WTC11 (cell line): ENCODE measurements at regions not wholly inside any gene's neighbourhood (a gene's known extent, or its start where the extent isn't known, plus 50 kb on each side); places are given as distances from the start of the nearest gene placed in this dataset.

Experiments used
- ATAC-seq: fragments of 200-7000 bp; cut with Tn5 transposase; 2 replicates; pipeline ENCODE4 v1.10.0; 2021; ENCODE audit warnings: mild to moderate bottlenecking, moderate library complexity
- CTCF ChIA-PET: fragments of 300-600 bp; sonication (Branson Sonifier 250); formaldehyde crosslinking; loops from one replicate; lab custom pipeline; 2021; ENCODE audit warnings: antibody characterized with exemption; lab: Charles Lee
- POLR2A ChIA-PET: fragments of 350-600 bp; sonication (Branson Sonifier 250); formaldehyde crosslinking; loops from one replicate; lab custom pipeline; 2021; ENCODE audit warnings: antibody characterized with exemption; lab: Charles Lee
- DNase-seq: peaks from one replicate; pipeline ENCODE4 v3.0.0; 2021; ENCODE audit warnings: low spot score
- H3K27ac Mint-ChIP-seq: 2 replicates; pipeline ENCODE4 v1.8.0; 2021; ENCODE audit warnings: mixed read lengths
- H3K27me3 Mint-ChIP-seq: 2 replicates; pipeline ENCODE4 v1.8.0; 2021; ENCODE audit warnings: low read depth, mild to moderate bottlenecking, moderate library complexity, mixed read lengths
- H3K36me3 Mint-ChIP-seq: 2 replicates; pipeline ENCODE4 v1.8.0; 2021; ENCODE audit warnings: mixed read lengths
- H3K4me1 Mint-ChIP-seq: 2 replicates; pipeline ENCODE4 v1.8.0; 2022; ENCODE audit warnings: mixed read lengths
- H3K4me3 Mint-ChIP-seq: 2 replicates; pipeline ENCODE4 v1.8.0; 2021; ENCODE audit warnings: mild to moderate bottlenecking, moderate library complexity, mixed read lengths
- H3K9me3 Mint-ChIP-seq: 2 replicates; pipeline ENCODE4 v1.8.0; 2021; ENCODE audit warnings: mixed read lengths
- ARID4B ChIP-seq: sonication (generic); formaldehyde crosslinking; IDR thresholded peaks from 2 replicates; pipeline ENCODE4 v1.8.0; 2023; ENCODE audit warnings: missing genetic modification reagents, mild to moderate bottlenecking, borderline replicate concordance
- CTCF ChIP-seq: fragments of 200-600 bp; IDR thresholded peaks from 2 replicates; pipeline ENCODE4 v1.8.0; 2022; ENCODE audit warnings: antibody characterized with exemption
- ETV6 ChIP-seq: sonication (generic); formaldehyde crosslinking; IDR thresholded peaks from 2 replicates; pipeline ENCODE4 v1.8.1; 2022; ENCODE audit warnings: mild to moderate bottlenecking, missing genetic modification reagents
- FOXK1 ChIP-seq: sonication (generic); formaldehyde crosslinking; IDR thresholded peaks from 2 replicates; pipeline ENCODE4 v1.8.0; 2022; ENCODE audit warnings: mild to moderate bottlenecking, moderate library complexity, missing genetic modification reagents
- FOXP1 ChIP-seq: sonication (generic); formaldehyde crosslinking; IDR thresholded peaks from 2 replicates; pipeline ENCODE4 v1.8.0; 2022; ENCODE audit warnings: missing genetic modification reagents, mild to moderate bottlenecking, moderate library complexity, borderline replicate concordance
- FOXP4 ChIP-seq: sonication (generic); formaldehyde crosslinking; IDR thresholded peaks from 2 replicates; pipeline ENCODE4 v1.8.0; 2022; ENCODE audit warnings: mild to moderate bottlenecking, missing genetic modification reagents
- MAX ChIP-seq: sonication (generic); formaldehyde crosslinking; IDR thresholded peaks from 2 replicates; pipeline ENCODE4 v1.8.0; 2022; ENCODE audit warnings: mild to moderate bottlenecking, missing genetic modification reagents
- SP1 ChIP-seq: sonication (generic); formaldehyde crosslinking; conservative IDR thresholded peaks from 2 replicates; pipeline ENCODE4 v1.8.1; 2022; ENCODE audit warnings: missing genetic modification reagents
- TEAD1 ChIP-seq: sonication (generic); formaldehyde crosslinking; IDR thresholded peaks from 2 replicates; pipeline ENCODE4 v1.8.0; 2022; ENCODE audit warnings: mild to moderate bottlenecking, missing genetic modification reagents
- TEAD4 ChIP-seq: sonication (generic); formaldehyde crosslinking; IDR thresholded peaks from 2 replicates; pipeline ENCODE4 v1.8.0; 2022; ENCODE audit warnings: mild to moderate bottlenecking, missing genetic modification reagents
- TP53 ChIP-seq: sonication (generic); formaldehyde crosslinking; IDR thresholded peaks from 2 replicates; pipeline ENCODE4 v1.8.1; 2023; ENCODE audit warnings: mild to moderate bottlenecking, missing genetic modification reagents
- ZBTB43 ChIP-seq: sonication (generic); formaldehyde crosslinking; IDR thresholded peaks from 2 replicates; pipeline ENCODE4 v1.8.1; 2023; ENCODE audit warnings: mild to moderate bottlenecking, missing genetic modification reagents
- ZNF219 ChIP-seq: sonication (generic); formaldehyde crosslinking; IDR thresholded peaks from 2 replicates; pipeline ENCODE4 v1.8.0; 2023; ENCODE audit warnings: missing genetic modification reagents, mild to moderate bottlenecking, borderline replicate concordance
- ZNF423 ChIP-seq: fragments of 250-450 bp; sonication (Bioruptor Pico); IDR thresholded peaks from 2 replicates; pipeline ENCODE4 v2.1.2; 2022; ENCODE audit warnings: mild to moderate bottlenecking, moderate library complexity

GRCh38 chr21:38979271-38980121 is 173.8 kb downstream of the ETS2 start:
- H3K36me3 Mint-ChIP-seq, result peaks cover 4% of the 10 kb centered on the region; the same call in 1 of the 2 replicates
- peak overlapping the region; percentile 100 for H3K27ac Mint-ChIP-seq
- no peaks in the 10 kb centered on the region; the same call in 1 of the 2 replicates for H3K27me3 Mint-ChIP-seq
- DNase-seq (peak; percentile 49), ATAC-seq (peak; percentile 83)
- peak overlapping the region; percentile 18; the same call in 1 of the 2 replicates for H3K4me3 Mint-ChIP-seq
- CTCF ChIA-PET, result interaction anchor here (0.7 to 1.3 kb wide), 4 partner anchors 9 to 159 kb away, joined by 3 to 6 read pairs (median 3); no protein-coding TSS in a partner anchor
- TF ChIP-seq ETV6, result peak; percentile 76; the same call in 1 of the 2 replicates
- TF ChIP-seq MAX (CRISPR knock-in tag), result peak; percentile 69; the same call in 1 of the 2 replicates
- peak; percentile 75; the same call in 1 of the 2 replicates for TF ChIP-seq ZBTB43 (CRISPR knock-in tag)
- peak; percentile 68; the same call in 1 of the 2 replicates for TF ChIP-seq ZNF423 (CRISPR knock-in tag)
- TF ChIP-seq FOXK1 (CRISPR knock-in tag), result peak; percentile 84; the same call in 1 of the 2 replicates
- TF ChIP-seq CTCF, result no peak
- TF ChIP-seq SP1 (CRISPR knock-in tag), result peak; percentile 31; the same call in 1 of the 2 replicates
- 0 out of 2 replicates have a peak, but pooled peaks have one; percentile 49 for TF ChIP-seq TP53 (CRISPR knock-in tag)
- TF ChIP-seq FOXP1 (CRISPR knock-in tag), result no peak
- TF ChIP-seq ZNF219 (CRISPR knock-in tag), result no peak
- TF ChIP-seq ARID4B (CRISPR knock-in tag), result 0 out of 2 replicates have a peak, but pooled peaks have one; percentile 27
- peak; percentile 60; the same call in 1 of the 2 replicates for TF ChIP-seq TEAD4 (CRISPR knock-in tag)
- peak; percentile 81; the same call in 1 of the 2 replicates for TF ChIP-seq TEAD1 (CRISPR knock-in tag)
- peak; percentile 84; the same call in 1 of the 2 replicates for TF ChIP-seq FOXP4 (CRISPR knock-in tag)
- peaks cover 40% of the 10 kb centered on the region for H3K4me1 Mint-ChIP-seq
- peaks cover 5% of the 10 kb centered on the region for H3K9me3 Mint-ChIP-seq
- POLR2A ChIA-PET, result interaction anchor here (0.8 to 1.4 kb wide), 2 partner anchors 13 to 15 kb away, joined by 3 to 9 read pairs; no protein-coding TSS in a partner anchor
